Heart left ventricle (tissue), 16 donors: ENCODE measurements at regions not wholly inside any gene's neighbourhood (a gene's known extent, or its start where the extent isn't known, plus 50 kb on each side); places are given as distances from the start of the nearest gene placed in this dataset.

Experiments used
- ATAC-seq, 4 donors: fragments of 200-7000 bp; cut with Tn5 transposase; one replicate each; pipeline ENCODE4 v1.9.1; 2020 to 2022; ENCODE audit warnings: moderate library complexity in 4 of 4, mild to moderate bottlenecking in 3 of 4, moderate number of reproducible peaks in 1 of 4
- DNase-seq, 5 donors: peaks; one replicate each; pipeline ENCODE4 v3.0.0-alpha.2; 2020
- H3K27ac ChIP-seq, 12 donors: fragments of 200-600 bp; sonication (generic) in 4 of 12; one replicate each; pipeline versions ENCODE4 v1.5.0 to v1.8.0; 2016 to 2022; ENCODE audit warnings: mild to moderate bottlenecking in 2 of 12
- H3K27me3 ChIP-seq, 9 donors: fragments of 200-600 bp; sonication (generic) in 2 of 9; one replicate each; pipeline versions ENCODE4 v1.5.1 to v1.8.0; 2016 to 2022; ENCODE audit warnings: mild to moderate bottlenecking in 3 of 9
- H3K36me3 ChIP-seq, 9 donors: fragments of 200-600 bp; sonication (generic) in 2 of 9; one replicate each; pipeline versions ENCODE4 v1.5.0 to v1.8.0; 2018 to 2022; ENCODE audit warnings: mild to moderate bottlenecking in 2 of 9
- H3K4me1 ChIP-seq, 12 donors: fragments of 200-600 bp; sonication (generic) in 4 of 12; one replicate each; pipeline versions ENCODE4 v1.5.0 to v1.8.0; 2016 to 2022; ENCODE audit warnings: mild to moderate bottlenecking in 3 of 12
- H3K4me3 ChIP-seq, 12 donors: fragments of 200-600 bp; sonication (generic) in 4 of 12; one replicate each; pipeline versions ENCODE4 v1.5.0 to v1.8.0; 2017 to 2022; ENCODE audit warnings: mild to moderate bottlenecking in 9 of 12, moderate library complexity in 4 of 12
- H3K9me3 ChIP-seq, 12 donors: fragments of 200-600 bp; sonication (generic) in 4 of 12; one replicate each; pipeline versions ENCODE4 v1.5.0 to v1.8.0; 2016 to 2022; ENCODE audit warnings: mild to moderate bottlenecking in 1 of 12
- CTCF ChIP-seq, 12 donors: fragments of 200-600 bp; sonication (generic) in 4 of 12; IDR thresholded peaks; one replicate each; pipeline versions ENCODE4 v1.5.0 to v1.8.0; 2018 to 2022; ENCODE audit warnings: antibody characterized with exemption in 12 of 12, mild to moderate bottlenecking in 5 of 12
- POLR2A ChIP-seq, 2 donors: fragments of 450-650 bp; IDR thresholded peaks; one replicate each; pipeline ENCODE4 v1.6.1; 2017; ENCODE audit warnings: antibody characterized with exemption in 2 of 2, mild to moderate bottlenecking in 2 of 2, moderate library complexity in 2 of 2
- WGBS, 4 donors: extraction: QIAGEN DNeasy Blood & Tissue Kit in 2 of 4; methylation state at CpG; one replicate each; pipeline versions ENCODE4 v1.1.5 to v1.1.7; 2013 to 2018; 5-methylcytosine and 5-hydroxymethylcytosine counted together
- intact Hi-C, 10 donors: fragments of 100-400 bp; cut with DNase I; formaldehyde crosslinking; loops; one replicate each; pipeline versions ENCODE4 v1.11.1 to v1.14.2; 2022
- donor health status: ischemic (EF 13 %, LVEDD 7.1; RV severe dilation, severe dysfunction).
- donor health status: healthy with polysubstance abuse.
- donor health status: DM: no; HTN: yes; CAD: no.
- donor health status: DM: no; HTN: no; CAD: no.
- donor health status: ischemic (EF 25% LVEDD 6.9; RV normal size, moderate dysfunction).
- donor health status: ischemic (EF 25% LVEDD 5.7; RV mildly dilated, moderate dysfunction).
- donor health status: healthy.
- donor health status: DM: yes; HTN: yes; CAD: no.
- donor health status: ischemic (EF 35%, LVEDD 5.7; RV mildly dilated, moderate dysfunction).
- donor health status: nonischemic (EF 11% LVEDD 7.7; RV severe dilation, severe dysfunction).
- donor health status: DM: yes; HTN: yes; CAD: no.
- donor health status: PGD.
- donor health status: ischemic (EF 29% LVEDD 5.4; RV normal size, mild dysfunction).
- donor health status: nonischemic (EF 23%, LVEDD 6.1; RV moderate dilation, normal function).

- Histone ChIP-seq H3K27me3 (no peaks in the 10 kb centered on the region), H3K4me1 (peaks cover 0 to 14% (median under 1%) of the 10 kb centered on the region in 12 donors), H3K9me3 (no peaks in the 10 kb centered on the region), H3K36me3 (no peaks in the 10 kb centered on the region), H3K4me3 (no peak overlapping the region), H3K27ac (no peak overlapping the region)
- WGBS, 4 donors: 94 to 99% (median 98%) methylated on average over 1 of the region's 1 CpG
- TF ChIP-seq CTCF (IDR thresholded peaks at IDR 0.05) (no peak), POLR2A (IDR thresholded peaks at IDR 0.05) (no peak)
- no peak for ATAC-seq
- intact Hi-C loops: no loop called here
- no peak for DNase-seq
Observed at GRCh38 chr2:39602616-39603015, 63.1 kb upstream of the TMEM178A start.

GRCh38 chr2:39603436-39603835 lies 62.3 kb upstream of the TMEM178A start:
- WGBS, 4 donors: 39 to 58% (median 43%) methylated on average over 2 of the region's 2 CpGs
- intact Hi-C loops: no loop called here

GRCh38 chr2:39604866-39605265 lies 60.9 kb upstream of the TMEM178A start:
- H3K9me3 ChIP-seq: no peaks in the 10 kb centered on the region
- TF ChIP-seq CTCF (IDR thresholded peaks at IDR 0.05) (no peak), POLR2A (IDR thresholded peaks at IDR 0.05) (no peak)
- whole genome bisulfite sequencing, 4 donors: 57 to 70% (median 60%) methylated on average over 4 of the region's 4 CpGs
- no peaks in the 10 kb centered on the region for H3K27me3 ChIP-seq
- DNase-seq (no peak), ATAC-seq (no peak)
- no peak overlapping the region for H3K27ac ChIP-seq
- H3K4me3 ChIP-seq: no peak overlapping the region
- intact Hi-C loops: no loop called here
- H3K4me1 ChIP-seq: peaks cover 0 to 28% (median 10%) of the 10 kb centered on the region in 12 donors
- H3K36me3 ChIP-seq: no peaks in the 10 kb centered on the region

More at GRCh38 chr2:39603436-39603835, 62.3 kb upstream of the TMEM178A start:
- H3K4me3 ChIP-seq: no peak overlapping the region
- TF ChIP-seq CTCF (IDR thresholded peaks at IDR 0.05) (no peak), POLR2A (IDR thresholded peaks at IDR 0.05) (no peak)
- ATAC-seq (no peak), DNase-seq (no peak)
- H3K4me1 ChIP-seq: peaks cover 0 to 21% (median 6%) of the 10 kb centered on the region in 12 donors
- no peaks in the 10 kb centered on the region for H3K9me3 ChIP-seq
- H3K27ac ChIP-seq: no peak overlapping the region
- no peaks in the 10 kb centered on the region for H3K36me3 ChIP-seq
- no peaks in the 10 kb centered on the region for H3K27me3 ChIP-seq

- intact Hi-C loops: no loop called here
- Histone ChIP-seq H3K27ac (no peak overlapping the region), H3K4me1 (peaks cover 0 to 28% (median 10%) of the 10 kb centered on the region in 12 donors), H3K4me3 (no peak overlapping the region), H3K9me3 (no peaks in the 10 kb centered on the region), H3K27me3 (no peaks in the 10 kb centered on the region), H3K36me3 (no peaks in the 10 kb centered on the region)
- WGBS, 4 donors: 61 to 82% (median 71%) methylated on average over 4 of the region's 4 CpGs
- DNase-seq (no peak), ATAC-seq (no peak)
- TF ChIP-seq POLR2A (IDR thresholded peaks at IDR 0.05) (no peak), CTCF (IDR thresholded peaks at IDR 0.05) (no peak)
Observed at GRCh38 chr2:39606585-39606984, 59.1 kb upstream of the TMEM178A start.
